Occipital lobe (tissue), 2 donors: ENCODE measurements at regions not wholly inside any gene's neighbourhood (a gene's known extent, or its start where the extent isn't known, plus 50 kb on each side); places are given as distances from the start of the nearest gene placed in this dataset. TPM values are rescaled to one million over a fixed set of nuclear protein-coding genes. Genes with fewer than 3 reads are reported as not detected.

ENCODE experiments used
- DNase-seq: peaks from one replicate; lab custom pipeline; 2025; lab: John Stamatoyannopoulos, UW
- small RNA-seq: library from RNA; depleted of rRNA; stranded (forward); fragments of <200 nt; gene quantifications from one replicate; pipeline ENCODE3, GENCODE V24; 2014

GRCh38 chr7:55639640-55640039 is 67.3 kb upstream of the VOPP1 start:
- no peak for DNase-seq

DNA sequence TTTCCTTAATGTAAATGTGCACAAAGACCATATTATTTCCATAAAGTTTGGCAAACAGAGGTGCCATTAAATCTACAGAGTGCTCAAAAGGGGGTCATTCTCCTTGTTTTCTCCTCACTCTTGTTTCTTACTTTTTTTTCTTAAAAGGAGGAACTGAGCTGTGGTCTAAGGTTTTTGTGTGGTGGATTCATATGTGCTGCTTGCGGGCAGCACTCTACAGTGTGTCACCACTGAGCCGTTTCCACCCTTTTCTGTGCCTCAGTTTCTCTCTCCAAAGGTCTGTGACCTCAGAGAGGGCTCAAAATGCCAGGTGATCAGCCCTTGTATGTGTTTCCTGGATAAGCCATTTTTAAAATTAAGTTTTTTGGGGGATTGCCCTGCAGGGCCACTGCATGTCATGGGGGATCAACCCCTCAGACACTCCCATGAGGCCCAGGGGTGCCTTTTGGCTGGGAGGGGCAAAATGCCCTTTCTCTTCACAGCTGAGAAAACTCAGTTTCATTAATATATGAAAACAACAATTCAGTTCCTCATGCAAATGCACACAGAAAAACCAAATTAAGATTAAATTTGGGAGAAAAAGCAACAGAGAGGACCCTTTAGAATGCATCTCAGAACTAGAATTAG is 56.9 kb upstream of the VOPP1 start:
- no peak for DNase-seq

- no peak for DNase-seq
Measured at GRCh38 chr7:55624813-55625212, 52.5 kb upstream of the VOPP1 start.

- DNase-seq, result no peak
Measured at GRCh38 chr7:55623617-55624016, 51.3 kb upstream of the VOPP1 start.

GRCh38 chr7:55622241-55622640 is 49.9 kb upstream of the VOPP1 start:
- DNase-seq, result no peak

Small RNAs in the stretch of these regions (small RNA-seq; reads per million reads assigned to genes)
- gene RNU6-389P (not detected), gene SUMO2P3 (not detected)
